ENCODE measurements at regions not wholly inside any gene's neighbourhood (a gene's known extent, or its start where the extent isn't known, plus 50 kb on each side); places are given as distances from the start of the nearest gene placed in this dataset.

DNA sequence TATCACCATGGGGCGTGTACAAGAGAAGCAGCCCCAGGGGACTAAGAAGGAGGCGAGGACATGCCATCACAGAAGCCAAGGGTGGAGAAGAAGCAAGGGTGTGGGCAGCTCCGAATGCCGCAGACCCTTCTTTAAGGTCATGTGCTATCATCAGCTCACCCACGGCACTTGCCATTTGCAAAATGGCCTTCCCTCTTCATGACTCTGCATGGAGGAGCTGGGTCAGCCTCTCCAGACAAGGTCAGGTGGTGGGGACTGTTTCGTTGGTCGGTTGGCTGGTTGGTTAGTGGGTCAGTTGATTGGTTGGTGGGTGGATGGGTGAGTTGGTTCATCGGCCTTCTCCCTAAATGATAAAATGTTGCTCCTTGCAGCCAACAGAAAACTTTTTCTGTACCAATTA lies 622.5 kb downstream of the TBC1D22A start:
- Histone ChIP-seq H3K4me3 (ENCODE audit: low read depth, low read length) (no peak overlapping the region), H3K27me3 (ENCODE audit: control insufficient read depth, insufficient read depth, low read length) (no peaks in the 10 kb centered on the region), H3K36me3 (ENCODE audit: control insufficient read depth, insufficient read depth, low read length) (no peaks in the 10 kb centered on the region)
- no peak for FAIRE-seq
- DNase-seq (ENCODE audit: low read depth): no peak
- TF ChIP-seq CTCF (IDR thresholded peaks at IDR 0.05; ENCODE audit: insufficient read depth, low read length, severe bottlenecking): no peak

- H3K27me3 ChIP-seq (ENCODE audit: control insufficient read depth, insufficient read depth, low read length): no peaks in the 10 kb centered on the region
- FAIRE-seq: no peak
- TF ChIP-seq CTCF (IDR thresholded peaks at IDR 0.05; ENCODE audit: insufficient read depth, low read length, severe bottlenecking): no peak
- no peaks in the 10 kb centered on the region for H3K36me3 ChIP-seq (ENCODE audit: control insufficient read depth, insufficient read depth, low read length)
- DNase-seq (ENCODE audit: low read depth): no peak
- H3K4me3 ChIP-seq (ENCODE audit: low read depth, low read length): no peak overlapping the region
Measured at GRCh38 chr22:47382164-47382890, 619.9 kb downstream of the TBC1D22A start.

GRCh38 chr22:47381240-47381639 lies 618.8 kb downstream of the TBC1D22A start:
- H3K36me3 ChIP-seq (ENCODE audit: control insufficient read depth, insufficient read depth, low read length): no peaks in the 10 kb centered on the region
- FAIRE-seq: no peak
- no peak for TF ChIP-seq CTCF (IDR thresholded peaks at IDR 0.05; ENCODE audit: insufficient read depth, low read length, severe bottlenecking)
- H3K27me3 ChIP-seq (ENCODE audit: control insufficient read depth, insufficient read depth, low read length): no peaks in the 10 kb centered on the region
- no peak overlapping the region for H3K4me3 ChIP-seq (ENCODE audit: low read depth, low read length)
- DNase-seq (ENCODE audit: low read depth): no peak

DNA sequence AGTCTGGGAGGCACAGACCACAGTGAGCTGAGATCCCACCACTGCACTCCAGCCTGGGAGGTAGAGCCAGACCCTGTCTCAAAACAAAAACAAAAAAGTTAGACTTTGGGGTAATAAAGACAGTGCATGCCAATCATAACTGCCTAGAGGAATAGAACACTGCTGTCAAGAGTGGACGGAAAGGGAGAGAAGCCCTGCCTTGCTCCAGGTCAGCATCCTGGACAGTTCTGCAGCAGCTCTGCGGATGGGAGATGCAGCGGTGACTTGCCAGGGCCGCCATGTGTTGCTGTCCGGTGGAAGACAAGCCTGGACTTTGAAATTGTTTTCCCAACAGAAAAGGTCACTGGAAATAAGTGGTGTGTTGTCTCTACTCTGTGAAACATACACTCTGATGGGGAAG lies 618.2 kb downstream of the TBC1D22A start:
- no peaks in the 10 kb centered on the region for H3K36me3 ChIP-seq (ENCODE audit: control insufficient read depth, insufficient read depth, low read length)
- no peak for TF ChIP-seq CTCF (IDR thresholded peaks at IDR 0.05; ENCODE audit: insufficient read depth, low read length, severe bottlenecking)
- DNase-seq (ENCODE audit: low read depth) (no peak), FAIRE-seq (no peak)
- H3K27me3 ChIP-seq (ENCODE audit: control insufficient read depth, insufficient read depth, low read length): no peaks in the 10 kb centered on the region
- H3K4me3 ChIP-seq (ENCODE audit: low read depth, low read length): no peak overlapping the region

DNA sequence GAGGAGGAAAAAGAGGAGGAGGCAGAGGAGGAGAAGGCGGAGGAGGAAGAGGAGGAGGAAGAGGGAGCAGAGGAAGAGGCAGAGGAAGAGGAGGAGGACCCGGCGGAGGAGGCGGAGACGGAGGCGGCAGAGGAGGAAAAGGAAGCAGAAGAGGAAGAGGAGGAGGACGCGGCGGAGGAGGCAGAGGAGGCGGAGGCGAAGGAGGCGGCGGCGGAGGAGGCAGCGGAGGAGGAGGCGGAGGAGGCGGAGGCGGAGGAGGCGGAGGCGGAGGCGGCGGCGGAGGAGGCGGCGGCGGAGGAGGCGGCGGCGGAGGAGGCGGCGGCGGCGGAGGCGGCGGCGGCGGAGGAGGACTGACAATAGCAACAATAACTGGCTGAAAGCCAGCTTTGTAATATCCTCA lies 616.6 kb downstream of the TBC1D22A start:
- Histone ChIP-seq H3K36me3 (ENCODE audit: control insufficient read depth, insufficient read depth, low read length) (no peaks in the 10 kb centered on the region), H3K4me3 (ENCODE audit: low read depth, low read length) (no peak overlapping the region), H3K27me3 (ENCODE audit: control insufficient read depth, insufficient read depth, low read length) (no peaks in the 10 kb centered on the region)
- FAIRE-seq (no peak), DNase-seq (ENCODE audit: low read depth) (no peak)
- no peak for TF ChIP-seq CTCF (IDR thresholded peaks at IDR 0.05; ENCODE audit: insufficient read depth, low read length, severe bottlenecking)

All from bronchial epithelial cell (primary cell).